H9 (cell line): ENCODE measurements at regions not wholly inside any gene's neighbourhood (a gene's known extent, or its start where the extent isn't known, plus 50 kb on each side); places are given as distances from the start of the nearest gene placed in this dataset.

Experiments used
- DNase-seq: peaks from one replicate; pipeline ENCODE4 v3.0.0-alpha.2; 2017
- H2AFZ ChIP-seq: one replicate; pipeline ENCODE4 v1.6.1; 2013; ENCODE audit warnings: mild to moderate bottlenecking, low read length, control low read depth, moderate library complexity
- H2AK5ac ChIP-seq: 2 replicates; pipeline ENCODE4 v1.6.1; 2013; ENCODE audit warnings: low read length, control low read depth, mixed read lengths; ENCODE audit not compliant: insufficient read length
- H2BK120ac ChIP-seq: one replicate; pipeline ENCODE4 v1.6.1; 2013; ENCODE audit warnings: low read depth, mild to moderate bottlenecking, low read length, control low read depth, inconsistent platforms; ENCODE audit not compliant: poor library complexity, severe bottlenecking
- H2BK12ac ChIP-seq: 2 replicates; pipeline ENCODE4 v1.6.1; 2013; ENCODE audit warnings: low read length, control low read depth, mixed read lengths, low read depth; ENCODE audit not compliant: insufficient read length
- H2BK15ac ChIP-seq: 2 replicates; pipeline ENCODE4 v1.6.1; 2013; ENCODE audit warnings: low read depth, low read length, control low read depth
- H2BK20ac ChIP-seq: one replicate; pipeline ENCODE4 v1.6.1; 2013; ENCODE audit warnings: low read depth, mild to moderate bottlenecking, low read length, control low read depth, inconsistent platforms; ENCODE audit not compliant: poor library complexity, severe bottlenecking
- H2BK5ac ChIP-seq: 2 replicates; pipeline ENCODE4 v1.6.1; 2013; ENCODE audit warnings: low read length, control low read depth, mixed read lengths; ENCODE audit not compliant: insufficient read length
- H3K14ac ChIP-seq: 2 replicates; pipeline ENCODE4 v1.6.1; 2013; ENCODE audit warnings: low read length, control low read depth; ENCODE audit not compliant: insufficient read depth
- H3K18ac ChIP-seq: 2 replicates; pipeline ENCODE4 v1.6.1; 2013; ENCODE audit warnings: low read depth, mild to moderate bottlenecking, mixed read lengths, low read length, control low read depth; ENCODE audit not compliant: insufficient read length
- H3K23ac ChIP-seq: 2 replicates; pipeline ENCODE4 v1.6.1; 2013; ENCODE audit warnings: low read length, control low read depth, mixed read lengths, low read depth; ENCODE audit not compliant: insufficient read length
- H3K23me2 ChIP-seq: 2 replicates; pipeline ENCODE4 v1.6.1; 2013; ENCODE audit warnings: low read depth, mild to moderate bottlenecking, mixed read lengths, low read length, control low read depth; ENCODE audit not compliant: insufficient read length, poor library complexity, severe bottlenecking
- H3K27ac ChIP-seq: 2 replicates; pipeline ENCODE4 v1.5.1; 2013; ENCODE audit warnings: low read length, control low read depth, mixed read lengths, low read depth; ENCODE audit not compliant: insufficient read length
- H3K27me3 ChIP-seq: 2 replicates; pipeline ENCODE4 v1.6.1; 2013; ENCODE audit warnings: low read length, control low read depth, inconsistent platforms; ENCODE audit not compliant: insufficient read depth
- H3K4ac ChIP-seq: 2 replicates; pipeline ENCODE4 v1.6.1; 2013; ENCODE audit warnings: low read depth, mild to moderate bottlenecking, control low read depth, inconsistent platforms, low read length, moderate library complexity
- H3K4me1 ChIP-seq: 2 replicates; pipeline ENCODE4 v1.6.1; 2013; ENCODE audit warnings: low read length, control low read depth, inconsistent platforms; ENCODE audit not compliant: insufficient read depth
- H3K4me2 ChIP-seq: 2 replicates; pipeline ENCODE4 v1.6.1; 2013; ENCODE audit warnings: low read length, control low read depth, mixed read lengths; ENCODE audit not compliant: insufficient read length, insufficient read depth
- H3K56ac ChIP-seq: 2 replicates; pipeline ENCODE4 v1.6.1; 2013; ENCODE audit warnings: low read depth, mild to moderate bottlenecking, mixed read lengths, low read length, control low read depth; ENCODE audit not compliant: insufficient read length
- H3K79me1 ChIP-seq: 2 replicates; pipeline ENCODE4 v1.6.1; 2013; ENCODE audit warnings: low read depth, mild to moderate bottlenecking, moderate library complexity, low read length, control low read depth, inconsistent platforms; ENCODE audit not compliant: insufficient read depth, poor library complexity, severe bottlenecking
- H3K79me2 ChIP-seq: 2 replicates; pipeline ENCODE4 v1.6.1; 2013; ENCODE audit warnings: low read length, control low read depth, inconsistent platforms; ENCODE audit not compliant: insufficient read depth
- H3K9ac ChIP-seq: 2 replicates; pipeline ENCODE4 v1.6.1; 2013; ENCODE audit warnings: low read length, control low read depth, mixed read lengths; ENCODE audit not compliant: insufficient read length; ENCODE audit errors: extremely low read depth
- H3K9me3 ChIP-seq: one replicate; pipeline ENCODE4 v1.6.1; 2013; ENCODE audit warnings: low read depth, low read length, inconsistent platforms; ENCODE audit not compliant: control insufficient read depth
- H3T11ph ChIP-seq: one replicate; pipeline ENCODE4 v1.6.1; 2013; ENCODE audit warnings: mild to moderate bottlenecking, low read length, control low read depth, inconsistent platforms
- H4K20me1 ChIP-seq: one replicate; pipeline ENCODE4 v1.6.1; 2013; ENCODE audit not compliant: control insufficient read depth, insufficient read length, insufficient read depth
- H4K5ac ChIP-seq: 2 replicates; pipeline ENCODE4 v1.6.1; 2013; ENCODE audit warnings: low read depth, mild to moderate bottlenecking, mixed read lengths, low read length, control low read depth; ENCODE audit not compliant: insufficient read length
- H4K8ac ChIP-seq: replicated peaks from 2 replicates; pipeline ENCODE4 v1.6.1; 2013; ENCODE audit warnings: low read length, control low read depth, mixed read lengths, low read depth; ENCODE audit not compliant: insufficient read length
- H4K91ac ChIP-seq: 2 replicates; pipeline ENCODE4 v1.6.1; 2013; ENCODE audit warnings: low read depth, mild to moderate bottlenecking, moderate library complexity, mixed read lengths, low read length, control low read depth; ENCODE audit not compliant: insufficient read length
- H3K27ac Mint-ChIP-seq, 3 experiments: 2 replicates in 2 of 3; 3 replicates in 1 of 3; pipeline ENCODE4 v1.8.0; 2020 to 2021; ENCODE audit warnings: mixed read lengths in 3 of 3, mild to moderate bottlenecking in 1 of 3, moderate library complexity in 1 of 3
- H3K27me3 Mint-ChIP-seq: 2 replicates; pipeline ENCODE4 v1.8.0; 2021; ENCODE audit warnings: low read depth, mild to moderate bottlenecking, moderate library complexity, mixed read lengths
- H3K36me3 Mint-ChIP-seq, 3 experiments: 2 replicates in 2 of 3; 3 replicates in 1 of 3; pipeline ENCODE4 v1.8.0; 2020 to 2021; ENCODE audit warnings: low read depth in 3 of 3, mixed read lengths in 3 of 3; ENCODE audit not compliant: insufficient read depth in 1 of 3
- H3K4me1 Mint-ChIP-seq, 2 experiments: 2 replicates each; pipeline ENCODE4 v1.8.0; 2020; ENCODE audit warnings: mixed read lengths in 2 of 2
- H3K4me3 Mint-ChIP-seq, 2 experiments: 2 replicates in 1 of 2; 3 replicates in 1 of 2; pipeline ENCODE4 v1.8.0; 2020 to 2021; ENCODE audit warnings: mild to moderate bottlenecking in 2 of 2, mixed read lengths in 2 of 2, moderate library complexity in 1 of 2
- H3K9me3 Mint-ChIP-seq, 2 experiments: 2 replicates in 1 of 2; 3 replicates in 1 of 2; pipeline ENCODE4 v1.8.0; 2020; ENCODE audit warnings: mild to moderate bottlenecking in 2 of 2, mixed read lengths in 2 of 2, moderate library complexity in 1 of 2
- WGBS: extraction: QIAGEN DNeasy Blood & Tissue Kit; methylation state at CpG from one replicate; pipeline ENCODE4 v1.1.7; 2013; ENCODE audit warnings: missing lambda C conversion rate, low lambda C conversion rate, mixed read lengths; ENCODE audit not compliant: insufficient read length; ENCODE audit errors: extremely low coverage; 5-methylcytosine and 5-hydroxymethylcytosine counted together
- TF ChIP-seq, protein P1 (sequence below): fragments of 200-600 bp; sonication (generic); conservative IDR thresholded peaks from 3 replicates; pipeline ENCODE4 v1.8.0; 2021; ENCODE audit warnings: antibody characterized with exemption, mild to moderate bottlenecking

GRCh38 chr11:64503186-64503753 is 52.5 kb upstream of the SLC22A11 start:
- Histone ChIP-seq H3K4me2 (no peak overlapping the region), H3K56ac (no peak overlapping the region), H3K14ac (no peak overlapping the region), H2AFZ (no peak overlapping the region), H3K23me2 (no peaks in the 10 kb centered on the region), H4K5ac (no peak overlapping the region), H3K79me1 (no peaks in the 10 kb centered on the region), H2BK15ac (no peak overlapping the region), H4K8ac (no peak overlapping the region), H3K9me3 (no peaks in the 10 kb centered on the region), H4K20me1 (no peaks in the 10 kb centered on the region), H2BK120ac (no peak overlapping the region), H4K91ac (no peak overlapping the region), H3K27me3 (no peaks in the 10 kb centered on the region), H3K23ac (no peak overlapping the region), H3K79me2 (no peaks in the 10 kb centered on the region), H3K4me1 (no peaks in the 10 kb centered on the region), H3K18ac (no peak overlapping the region), H3K9ac (no peak overlapping the region), H2BK5ac (no peak overlapping the region), H2AK5ac (no peak overlapping the region), H3K27ac (no peak overlapping the region), H3T11ph (no peak overlapping the region), H3K4ac (no peak overlapping the region), H2BK20ac (no peak overlapping the region), H2BK12ac (no peak overlapping the region)
- no peaks in the 10 kb centered on the region for H3K36me3 Mint-ChIP-seq
- no peak for DNase-seq
- H3K27ac Mint-ChIP-seq, result no peak overlapping the region
- peaks cover 48% of the 10 kb centered on the region for H3K27me3 Mint-ChIP-seq
- H3K9me3 Mint-ChIP-seq, result no peaks in the 10 kb centered on the region; a peak in 2 of 5 replicates
- H3K4me3 Mint-ChIP-seq, result no peak overlapping the region
- no peaks in the 10 kb centered on the region for H3K4me1 Mint-ChIP-seq
- WGBS, result 100% methylated on average over 1 of the region's 5 CpGs
- TF ChIP-seq, protein P1, sequence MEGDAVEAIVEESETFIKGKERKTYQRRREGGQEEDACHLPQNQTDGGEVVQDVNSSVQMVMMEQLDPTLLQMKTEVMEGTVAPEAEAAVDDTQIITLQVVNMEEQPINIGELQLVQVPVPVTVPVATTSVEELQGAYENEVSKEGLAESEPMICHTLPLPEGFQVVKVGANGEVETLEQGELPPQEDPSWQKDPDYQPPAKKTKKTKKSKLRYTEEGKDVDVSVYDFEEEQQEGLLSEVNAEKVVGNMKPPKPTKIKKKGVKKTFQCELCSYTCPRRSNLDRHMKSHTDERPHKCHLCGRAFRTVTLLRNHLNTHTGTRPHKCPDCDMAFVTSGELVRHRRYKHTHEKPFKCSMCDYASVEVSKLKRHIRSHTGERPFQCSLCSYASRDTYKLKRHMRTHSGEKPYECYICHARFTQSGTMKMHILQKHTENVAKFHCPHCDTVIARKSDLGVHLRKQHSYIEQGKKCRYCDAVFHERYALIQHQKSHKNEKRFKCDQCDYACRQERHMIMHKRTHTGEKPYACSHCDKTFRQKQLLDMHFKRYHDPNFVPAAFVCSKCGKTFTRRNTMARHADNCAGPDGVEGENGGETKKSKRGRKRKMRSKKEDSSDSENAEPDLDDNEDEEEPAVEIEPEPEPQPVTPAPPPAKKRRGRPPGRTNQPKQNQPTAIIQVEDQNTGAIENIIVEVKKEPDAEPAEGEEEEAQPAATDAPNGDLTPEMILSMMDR, result no peak
